NCI-H526 treated with DMSO at 0.1 percent for 48 hours (cell line): ENCODE measurements at regions not wholly inside any gene's neighbourhood (a gene's known extent, or its start where the extent isn't known, plus 50 kb on each side); places are given as distances from the start of the nearest gene placed in this dataset.

Experiments
- DNase-seq: peaks from one replicate; lab custom pipeline; 2025; lab: John Stamatoyannopoulos, UW

GRCh38 chr22:34903416-34903815 is 162.5 kb upstream of the ISX start:
- no peak for DNase-seq

DNA sequence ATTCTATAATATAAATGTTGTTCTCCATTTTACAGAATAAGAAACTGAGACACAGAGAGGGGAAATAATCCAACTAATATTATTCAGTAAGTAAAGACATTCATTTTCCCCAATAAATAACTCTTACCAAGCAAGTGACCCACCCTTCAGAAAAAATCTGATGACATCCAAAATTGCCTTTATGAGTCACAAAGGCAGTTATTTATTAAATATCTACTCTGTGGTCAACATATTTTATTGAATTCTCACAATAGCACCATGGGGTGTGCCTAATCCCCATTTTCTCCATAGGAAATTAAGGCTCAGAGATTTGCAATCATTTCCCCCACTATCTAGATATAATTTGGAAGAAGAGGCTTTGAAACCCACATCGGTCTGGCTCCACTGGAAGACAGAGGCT is 161.5 kb upstream of the ISX start:
- DNase-seq = no peak

DNA sequence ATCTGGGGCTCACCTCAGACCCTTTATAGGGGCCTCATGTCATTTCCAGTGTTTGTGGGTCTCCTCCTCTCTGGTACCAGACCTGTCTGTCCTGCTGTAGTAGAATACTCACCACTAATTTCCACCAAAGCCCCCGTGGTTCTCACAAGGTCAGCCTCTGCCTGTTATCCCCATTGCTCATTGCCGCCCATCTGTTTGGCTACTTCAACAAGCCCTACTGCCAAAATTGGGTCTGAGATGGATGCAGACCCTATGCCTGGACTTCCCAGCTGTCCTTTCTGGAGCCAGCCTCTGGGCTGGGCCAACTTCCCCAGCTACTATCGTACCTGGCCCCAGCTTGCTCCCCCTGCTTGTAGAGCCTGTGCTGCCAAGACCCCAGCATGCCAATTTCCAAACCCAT is 152.1 kb upstream of the ISX start:
- DNase-seq = no peak

DNA sequence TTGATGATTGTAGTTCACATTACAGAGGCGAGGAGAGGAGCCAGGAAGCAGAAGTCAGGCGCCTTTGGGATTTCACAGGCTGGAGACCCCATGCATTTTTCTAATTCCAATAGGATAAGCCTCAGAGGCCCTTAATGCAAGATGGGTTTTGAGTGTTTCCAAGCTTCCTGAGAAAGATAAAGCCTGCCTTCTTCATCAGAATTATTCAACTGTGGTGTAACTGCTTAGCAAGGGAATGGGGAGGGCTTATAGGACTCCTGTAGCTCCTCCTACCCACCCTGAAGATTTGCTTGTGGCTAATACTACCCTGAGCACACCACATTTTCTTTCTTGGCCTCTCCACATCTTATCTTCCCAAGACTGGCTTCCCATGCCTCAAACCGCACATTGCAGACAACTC is 151.1 kb upstream of the ISX start:
- no peak for DNase-seq

- no peak for DNase-seq
These were observed 148.7 kb upstream of the ISX start for GRCh38 chr22:34917239-34917638.

GRCh38 chr22:34931026-34931425 is 134.9 kb upstream of the ISX start:
- DNase-seq = no peak

- DNase-seq = peak; percentile 3
These were observed 131.7 kb upstream of the ISX start for GRCh38 chr22:34934261-34934660.

GRCh38 chr22:34943830-34944229 is 122.1 kb upstream of the ISX start:
- DNase-seq = no peak

DNA sequence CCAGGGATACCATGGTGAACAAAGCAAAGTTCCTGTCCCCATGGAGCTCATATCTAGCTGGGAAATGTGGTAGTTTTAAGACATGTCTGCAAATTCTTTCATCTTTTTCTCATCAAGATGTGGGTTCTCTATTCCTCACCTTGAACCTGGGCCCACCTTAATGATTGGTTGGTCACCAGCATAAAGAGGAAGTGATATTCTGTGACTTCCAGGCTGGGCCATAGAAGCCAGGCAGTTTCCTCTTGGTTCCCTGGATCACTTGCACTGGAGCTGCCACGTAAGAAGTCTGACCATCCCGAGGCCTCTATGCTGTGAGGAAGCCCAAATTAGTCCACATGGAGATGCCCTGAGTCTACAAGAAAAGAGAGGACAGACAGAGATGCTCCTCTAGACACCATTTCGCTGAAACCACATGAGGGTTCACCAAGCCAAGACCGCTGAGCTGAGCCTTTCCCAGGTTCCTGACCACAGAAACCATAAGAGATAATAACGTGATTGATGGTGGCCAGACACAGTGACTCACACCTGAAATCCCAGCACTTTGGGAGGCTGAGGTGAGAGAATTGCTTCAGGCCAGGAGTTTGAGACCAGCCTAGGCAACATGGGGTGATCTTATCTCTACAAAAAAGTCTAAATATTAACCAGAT is 119.5 kb upstream of the ISX start:
- no peak for DNase-seq

DNA sequence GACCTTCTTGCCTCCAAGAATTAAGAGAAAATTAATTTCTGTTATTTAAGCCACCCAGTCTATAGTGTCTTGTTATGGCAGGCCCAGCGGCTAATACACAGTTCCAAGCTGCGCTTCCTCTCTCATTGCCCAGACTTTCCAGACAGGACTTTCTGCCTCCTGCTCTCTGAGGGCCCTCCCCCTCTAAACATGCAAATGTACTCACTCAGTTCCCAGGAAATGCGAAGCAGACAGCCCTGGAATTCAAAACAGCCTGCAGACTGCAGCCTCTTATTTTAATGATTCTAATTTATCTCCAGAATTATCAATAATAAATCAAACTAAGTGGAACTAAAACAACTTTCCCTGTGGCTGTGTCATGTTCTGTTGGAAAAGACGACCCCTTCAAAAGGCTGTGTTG is 115.5 kb upstream of the ISX start:
- peak; percentile 54 for DNase-seq

- DNase-seq = no peak
These were observed 114.7 kb upstream of the ISX start for GRCh38 chr22:34951212-34951611.

- no peak for DNase-seq
These were observed 106.0 kb upstream of the ISX start for GRCh38 chr22:34960005-34960404.

DNA sequence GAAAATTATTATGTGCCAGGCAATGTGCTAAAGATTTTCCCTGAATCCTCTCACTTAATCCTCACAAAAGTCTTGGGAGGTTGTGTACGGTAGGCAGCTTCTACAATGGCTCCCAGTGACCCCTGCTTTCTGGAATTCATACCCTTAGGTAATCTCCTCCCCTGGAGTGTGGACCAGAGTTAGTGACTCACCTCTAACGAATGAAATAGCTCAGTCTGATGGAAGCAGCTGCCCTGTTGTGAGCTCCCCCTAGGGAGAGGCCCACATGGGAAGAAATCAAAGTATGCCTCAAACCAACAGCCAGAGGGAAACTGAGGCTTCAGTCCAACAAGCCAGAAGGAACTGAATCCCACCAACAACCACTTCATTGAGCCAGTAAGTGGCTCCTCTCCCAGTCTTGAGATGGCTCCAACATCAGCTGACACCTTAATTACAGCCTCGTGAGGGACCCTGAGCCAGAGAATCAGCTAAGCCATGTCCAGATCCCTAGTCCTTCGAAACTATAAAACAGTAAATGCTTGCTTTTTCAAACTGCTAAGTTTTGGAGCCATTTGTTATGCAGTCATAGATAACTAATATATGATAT is 98.9 kb upstream of the ISX start:
- DNase-seq = no peak

DNA sequence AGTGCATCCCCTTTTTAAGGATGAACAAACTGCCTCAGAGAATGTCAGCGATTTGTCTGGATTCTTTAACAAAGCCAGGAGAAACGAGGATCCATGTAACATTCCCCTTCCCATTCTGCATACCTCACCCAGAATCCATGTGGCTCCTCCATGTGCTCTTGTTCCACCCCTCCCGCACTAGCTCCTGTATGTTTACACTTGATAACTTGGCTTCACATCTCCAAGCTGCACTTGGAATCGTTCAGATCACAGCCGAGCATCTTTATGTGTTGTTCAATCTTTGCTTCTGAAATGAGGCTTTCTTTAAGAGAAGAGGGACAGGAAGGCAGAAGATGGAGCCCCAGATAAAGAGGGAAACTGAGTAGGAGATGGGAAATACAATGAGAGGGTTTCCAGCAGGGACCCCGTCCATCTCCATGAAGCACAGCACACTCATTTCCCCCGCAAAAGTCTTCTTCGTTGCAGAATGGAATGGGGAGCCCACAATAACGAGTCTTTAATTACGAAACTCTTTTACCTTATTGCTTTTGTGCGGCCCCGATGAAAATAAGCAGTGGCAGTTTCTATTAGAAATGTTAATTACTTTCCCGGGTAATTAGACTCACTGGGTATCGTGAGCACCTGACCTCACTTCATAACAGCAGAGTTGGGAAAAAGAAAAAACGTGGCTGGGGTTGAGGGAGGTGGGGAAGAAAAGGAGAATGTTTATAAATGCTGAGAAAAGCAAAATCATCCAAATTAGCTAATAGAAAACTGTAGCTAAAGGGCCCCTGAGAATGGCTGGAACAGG is 96.8 kb upstream of the ISX start:
- no peak for DNase-seq

DNA sequence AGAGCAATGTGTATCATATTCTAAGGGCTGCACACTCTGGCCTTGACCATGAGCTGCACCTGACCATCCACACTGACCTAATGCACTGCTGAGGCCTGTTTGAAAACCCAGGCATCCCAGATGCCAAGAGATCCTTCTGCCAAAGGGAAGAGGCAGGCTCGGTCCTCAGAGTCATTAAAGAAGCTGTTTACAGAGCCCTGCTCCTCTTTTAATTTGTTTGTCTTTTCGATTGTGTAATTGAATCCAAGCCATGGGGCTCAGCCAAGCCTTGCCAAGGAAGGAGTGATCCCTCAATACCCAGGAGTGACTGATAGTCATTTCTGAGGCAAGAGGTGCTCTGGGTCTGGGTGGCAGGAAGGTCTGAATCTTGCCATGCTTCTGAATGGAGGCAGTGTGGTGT is 94.5 kb upstream of the ISX start:
- DNase-seq = no peak

DNA sequence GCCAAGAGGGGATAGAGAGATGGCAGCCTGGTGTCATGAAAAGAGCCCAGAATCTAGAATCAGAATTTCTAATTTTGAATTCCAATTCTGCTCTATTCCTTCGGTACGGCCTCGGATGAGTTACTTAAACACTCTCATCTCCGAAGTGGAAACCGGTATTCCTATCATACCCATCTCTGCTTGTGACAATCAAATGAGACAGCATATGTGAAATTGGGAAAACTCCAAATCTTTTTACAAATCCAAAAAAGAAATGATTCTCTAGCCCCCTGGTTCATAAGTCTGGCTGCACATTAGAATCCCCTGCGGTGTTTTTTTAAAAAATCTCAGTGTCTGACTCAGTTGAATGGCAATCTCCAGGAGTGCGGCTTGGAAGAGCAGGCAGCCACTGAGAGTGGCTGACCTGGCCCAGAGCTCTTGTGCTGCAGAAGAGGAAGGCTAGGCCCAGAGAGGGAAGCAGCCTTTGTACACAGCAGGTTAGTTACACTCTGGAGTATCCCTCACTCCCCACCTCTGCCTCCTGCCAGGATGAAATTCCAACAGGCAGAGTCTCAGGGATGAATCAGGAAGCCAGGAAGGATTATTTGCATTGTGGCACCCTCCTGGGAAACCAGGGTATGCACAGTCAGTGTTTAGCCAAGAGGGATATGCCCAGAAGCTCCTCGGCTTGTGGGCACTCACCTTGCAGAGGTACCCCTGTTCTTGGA is 93.6 kb upstream of the ISX start:
- no peak for DNase-seq

DNA sequence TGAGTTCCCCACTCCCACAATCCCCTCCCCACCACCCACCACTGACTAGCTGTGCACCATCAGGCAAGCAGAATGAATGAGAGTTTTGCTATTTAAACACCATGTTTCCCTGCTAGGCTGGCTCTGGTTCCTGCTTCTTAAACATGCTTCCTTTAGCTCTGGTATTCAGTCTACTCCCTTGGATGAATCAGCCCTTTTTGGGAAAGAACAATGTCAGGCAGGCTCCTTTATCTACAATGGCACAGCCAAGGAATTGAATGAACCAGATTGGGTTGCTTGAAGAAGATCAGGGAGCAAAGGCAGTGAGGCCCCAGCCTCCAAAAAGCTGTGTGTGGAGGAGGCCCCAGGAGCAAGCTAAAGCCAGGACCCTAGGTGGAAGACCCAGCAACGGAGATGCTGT is 92.9 kb upstream of the ISX start:
- DNase-seq = no peak

GRCh38 chr22:34973926-34974325 is 92.0 kb upstream of the ISX start:
- no peak for DNase-seq

DNA sequence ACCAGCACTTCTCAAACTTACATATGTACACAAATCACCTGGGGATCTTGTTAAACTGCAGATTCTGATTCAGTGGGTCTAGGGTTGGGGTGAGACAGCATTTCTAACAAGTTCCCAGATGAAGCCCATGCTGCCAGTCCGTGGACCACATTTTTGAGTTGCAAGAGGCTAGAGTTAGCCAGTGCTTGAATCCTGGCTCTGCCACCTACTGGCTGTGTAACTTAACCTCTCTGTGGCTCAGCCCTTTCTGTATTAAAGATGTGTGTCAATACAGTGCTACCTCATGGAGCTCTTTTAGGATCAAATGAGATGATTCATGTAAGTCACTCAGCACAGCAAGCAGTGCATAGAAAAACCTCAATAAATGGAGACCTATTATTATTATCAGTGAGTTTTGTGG is 90.2 kb upstream of the ISX start:
- DNase-seq = no peak

GRCh38 chr22:34976474-34976873 is 89.5 kb upstream of the ISX start:
- DNase-seq = no peak

DNA sequence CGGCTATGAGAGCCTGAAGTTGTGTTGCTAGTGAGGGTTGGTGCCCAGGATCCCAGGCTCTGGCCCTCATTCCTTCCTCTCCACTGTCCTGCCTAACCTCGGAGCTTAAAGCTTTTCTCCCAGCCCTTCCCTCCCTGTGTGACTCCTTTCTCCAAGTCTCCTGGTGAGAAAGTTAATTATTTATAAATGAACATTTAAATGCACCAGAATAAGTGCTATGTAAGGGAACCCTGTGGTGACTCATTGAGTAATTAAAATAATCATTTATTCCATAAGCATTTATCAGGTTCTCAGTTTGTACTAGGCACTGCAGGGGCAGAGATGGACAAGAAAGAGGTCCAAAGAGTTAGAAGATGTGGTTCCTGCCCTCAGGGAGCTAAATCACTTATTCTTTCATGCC is 89.1 kb upstream of the ISX start:
- no peak for DNase-seq

- DNase-seq = no peak
These were observed 79.4 kb upstream of the ISX start for GRCh38 chr22:34986523-34986922.

GRCh38 chr22:34992672-34993071 is 73.3 kb upstream of the ISX start:
- no peak for DNase-seq
